Mesenchymal stem cell (in vitro differentiated cells and primary cell): ENCODE measurements at regions not wholly inside any gene's neighbourhood (a gene's known extent, or its start where the extent isn't known, plus 50 kb on each side); places are given as distances from the start of the nearest gene placed in this dataset.

Experiments
- DNase-seq: peaks from one replicate; pipeline ENCODE4 v3.0.0-alpha.2; 2013
- H2AFZ ChIP-seq: one replicate; pipeline ENCODE4 v1.6.1; 2013; ENCODE audit warnings: low read depth, mild to moderate bottlenecking, control low read depth, inconsistent platforms, low read length, moderate library complexity
- H2AK5ac ChIP-seq: 2 replicates; pipeline ENCODE4 v1.6.1; 2013; ENCODE audit warnings: low read length, moderate library complexity, mild to moderate bottlenecking, inconsistent platforms; ENCODE audit not compliant: severe bottlenecking
- H2BK120ac ChIP-seq: one replicate; pipeline ENCODE4 v1.6.1; 2013; ENCODE audit warnings: low read depth, mild to moderate bottlenecking, inconsistent platforms, low read length, moderate library complexity
- H2BK12ac ChIP-seq, 2 experiments: one replicate each; pipeline ENCODE4 v1.6.1; 2013; ENCODE audit warnings: inconsistent platforms in 2 of 2, low read length in 2 of 2, mild to moderate bottlenecking in 2 of 2, moderate library complexity in 2 of 2, control low read depth in 1 of 2
- H2BK15ac ChIP-seq: one replicate; pipeline ENCODE4 v1.6.1; 2013; ENCODE audit warnings: mild to moderate bottlenecking, low read depth, inconsistent platforms; ENCODE audit not compliant: poor library complexity, severe bottlenecking
- H2BK5ac ChIP-seq: 2 replicates; pipeline ENCODE4 v1.6.1; 2013; ENCODE audit warnings: low read depth, mild to moderate bottlenecking, low read length, control low read depth, inconsistent platforms; ENCODE audit not compliant: poor library complexity, severe bottlenecking
- H3K14ac ChIP-seq, 2 experiments: one replicate each; pipeline ENCODE4 v1.6.1; 2013; ENCODE audit warnings: inconsistent platforms in 2 of 2, low read length in 2 of 2, control low read depth in 1 of 2, mild to moderate bottlenecking in 1 of 2, moderate library complexity in 1 of 2
- H3K18ac ChIP-seq, 2 experiments: one replicate each; pipeline ENCODE4 v1.6.1; 2013; ENCODE audit warnings: inconsistent platforms in 2 of 2, low read length in 2 of 2, control low read depth in 1 of 2, low read depth in 1 of 2, mild to moderate bottlenecking in 1 of 2
- H3K23ac ChIP-seq, 2 experiments: one replicate each; pipeline ENCODE4 v1.6.1; 2013; ENCODE audit warnings: inconsistent platforms in 2 of 2, low read length in 2 of 2, mild to moderate bottlenecking in 2 of 2, moderate library complexity in 2 of 2, control low read depth in 1 of 2
- H3K27ac ChIP-seq: 2 replicates; pipeline ENCODE4 v1.5.1; 2013; ENCODE audit warnings: mild to moderate bottlenecking, moderate library complexity, low read length, control low read depth, inconsistent platforms; ENCODE audit not compliant: poor library complexity, severe bottlenecking
- H3K27me3 ChIP-seq, 2 experiments: 2 replicates each; pipeline versions ENCODE4 v1.6.1 to v1.7.0; 2013; ENCODE audit warnings: low read length in 2 of 2, mild to moderate bottlenecking in 2 of 2, moderate library complexity in 2 of 2, control low read depth in 1 of 2, inconsistent platforms in 1 of 2; ENCODE audit not compliant: control insufficient read depth in 1 of 2, insufficient read depth in 1 of 2
- H3K36me3 ChIP-seq, 2 experiments: 2 replicates each; pipeline versions ENCODE4 v1.6.1 to v1.7.0; 2013; ENCODE audit warnings: low read length in 2 of 2, control low read depth in 1 of 2, inconsistent platforms in 1 of 2, low read depth in 1 of 2, mild to moderate bottlenecking in 1 of 2; ENCODE audit not compliant: insufficient read depth in 2 of 2, control insufficient read depth in 1 of 2
- H3K4ac ChIP-seq, 2 experiments: one replicate each; pipeline ENCODE4 v1.6.1; 2013; ENCODE audit warnings: inconsistent platforms in 2 of 2, low read length in 2 of 2, mild to moderate bottlenecking in 2 of 2, moderate library complexity in 2 of 2, control low read depth in 1 of 2, low read depth in 1 of 2
- H3K4me1 ChIP-seq: 2 replicates; pipeline ENCODE4 v1.6.1; 2013; ENCODE audit warnings: low read depth, low read length, control low read depth; ENCODE audit not compliant: control insufficient read depth, insufficient read depth
- H3K4me2 ChIP-seq: 2 replicates; pipeline ENCODE4 v1.6.1; 2013; ENCODE audit warnings: low read length, mild to moderate bottlenecking, inconsistent platforms; ENCODE audit not compliant: poor library complexity, severe bottlenecking
- H3K4me3 ChIP-seq, 2 experiments: 2 replicates each; pipeline versions ENCODE4 v1.5.1 to v1.7.0; 2013; ENCODE audit warnings: low read length in 2 of 2, mild to moderate bottlenecking in 2 of 2, control low read depth in 1 of 2, low read depth in 1 of 2; ENCODE audit not compliant: insufficient read depth in 1 of 2
- H3K79me1 ChIP-seq: replicated peaks from 2 replicates; pipeline ENCODE4 v1.6.1; 2013; ENCODE audit warnings: mild to moderate bottlenecking, control low read depth, low read length, inconsistent platforms; ENCODE audit not compliant: poor library complexity, severe bottlenecking
- H3K9ac ChIP-seq: 2 replicates; pipeline ENCODE4 v1.7.0; 2013; ENCODE audit warnings: mild to moderate bottlenecking, low read length, moderate library complexity
- H3K9me3 ChIP-seq: 2 replicates; pipeline ENCODE4 v1.7.0; 2013; ENCODE audit warnings: mild to moderate bottlenecking, low read length; ENCODE audit not compliant: control insufficient read depth
- H4K8ac ChIP-seq: one replicate; pipeline ENCODE4 v1.6.1; 2013; ENCODE audit warnings: inconsistent platforms, mild to moderate bottlenecking, low read length, moderate library complexity
- H4K91ac ChIP-seq: one replicate; pipeline ENCODE4 v1.6.1; 2013; ENCODE audit warnings: mild to moderate bottlenecking, low read length, inconsistent platforms
- WGBS: methylation state at CpG from one replicate; pipeline ENCODE4 v1.1.7; 2013; ENCODE audit warnings: mixed read lengths; 5-methylcytosine and 5-hydroxymethylcytosine counted together

DNA sequence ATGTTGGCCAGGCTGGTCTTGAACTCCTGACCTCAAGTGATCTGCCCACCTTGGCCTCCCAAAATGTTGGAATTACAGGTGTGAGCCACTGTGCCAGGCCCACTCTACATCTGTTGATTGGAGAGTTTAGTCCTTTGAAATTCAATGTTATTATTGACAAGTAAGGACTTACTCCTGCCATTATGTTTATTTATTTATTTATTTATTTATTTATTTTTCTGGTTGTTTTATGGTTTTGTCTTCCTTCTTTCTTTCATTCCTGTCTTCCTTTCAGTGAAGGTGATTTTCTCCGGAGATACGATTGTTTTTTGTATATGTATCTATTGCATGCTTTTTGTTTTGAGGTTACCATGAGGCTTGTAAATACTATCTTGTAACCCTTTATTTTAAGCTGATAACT lies 602.6 kb downstream of the EPM2A start:
- WGBS = 100% methylated on average over 1 of the region's 2 CpGs
- Histone ChIP-seq H3K36me3 (no peaks in the 10 kb centered on the region), H2BK5ac (no peak overlapping the region), H2BK15ac (no peak overlapping the region), H4K8ac (no peak overlapping the region), H2AK5ac (no peak overlapping the region), H2AFZ (no peak overlapping the region), H3K18ac (no peak overlapping the region), H4K91ac (no peak overlapping the region), H3K9ac (no peak overlapping the region), H3K4me1 (no peaks in the 10 kb centered on the region), H3K4me2 (no peak overlapping the region), H3K14ac (no peak overlapping the region), H3K27ac (no peak overlapping the region), H2BK120ac (no peak overlapping the region), H3K79me1 (no peaks in the 10 kb centered on the region), H3K23ac (no peak overlapping the region), H3K27me3 (no peaks in the 10 kb centered on the region), H3K9me3 (no peaks in the 10 kb centered on the region), H3K4me3 (no peak overlapping the region), H2BK12ac (no peak overlapping the region), H3K4ac (no peak overlapping the region)
- DNase-seq = no peak

DNA sequence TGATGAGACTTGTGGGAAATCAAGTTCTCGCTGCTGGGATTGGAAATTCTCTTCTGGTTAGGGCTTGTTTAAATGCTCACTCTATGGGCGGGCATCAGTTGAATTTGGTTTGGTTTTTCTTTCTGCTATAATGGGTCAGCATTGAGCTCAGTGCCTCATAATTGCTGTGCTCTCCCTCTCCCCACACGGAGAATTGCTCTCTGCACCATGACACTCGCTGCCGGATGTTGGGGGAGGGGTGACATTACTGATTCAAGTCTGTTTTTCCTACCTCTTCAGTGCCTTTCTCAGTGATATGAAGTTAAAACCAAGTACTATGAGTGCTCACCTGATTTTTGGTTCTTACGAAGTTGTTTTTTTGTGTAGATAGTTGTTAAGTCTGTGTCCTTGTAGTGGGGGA lies 599.6 kb downstream of the EPM2A start:
- Histone ChIP-seq H4K8ac (no peak overlapping the region), H3K23ac (no peak overlapping the region), H3K18ac (no peak overlapping the region), H3K36me3 (no peaks in the 10 kb centered on the region), H2BK15ac (no peak overlapping the region), H3K4ac (no peak overlapping the region), H3K4me3 (no peak overlapping the region), H4K91ac (no peak overlapping the region), H2AFZ (no peak overlapping the region), H2BK12ac (no peak overlapping the region), H2AK5ac (no peak overlapping the region), H2BK5ac (no peak overlapping the region), H3K27ac (no peak overlapping the region), H3K9ac (no peak overlapping the region), H2BK120ac (no peak overlapping the region), H3K27me3 (no peaks in the 10 kb centered on the region), H3K4me1 (no peaks in the 10 kb centered on the region), H3K4me2 (no peak overlapping the region), H3K79me1 (no peaks in the 10 kb centered on the region), H3K9me3 (no peaks in the 10 kb centered on the region), H3K14ac (no peak overlapping the region)
- 92% methylated on average over 5 of the region's 6 CpGs for WGBS
- no peak for DNase-seq

DNA sequence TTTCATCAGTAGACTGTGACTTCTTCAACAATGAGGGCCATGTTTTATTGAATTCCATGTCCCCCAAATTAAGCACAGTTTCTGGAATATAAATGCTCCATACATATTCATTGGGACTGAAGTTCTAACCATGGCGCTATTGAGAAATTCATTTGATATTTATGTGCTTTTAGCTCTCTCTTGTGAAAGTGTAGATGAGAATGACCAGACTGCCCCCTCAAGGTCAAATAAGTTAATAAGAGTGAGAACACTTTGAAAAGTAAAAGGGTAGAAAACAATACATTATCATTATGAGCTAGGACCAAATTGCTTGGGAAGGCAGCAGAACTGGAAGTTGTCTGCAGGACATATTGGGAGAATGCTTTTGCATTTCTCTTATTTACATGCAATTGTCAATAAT lies 597.9 kb downstream of the EPM2A start:
- H4K91ac ChIP-seq = no peak overlapping the region
- H3K18ac ChIP-seq = no peak overlapping the region
- no peak overlapping the region for H2AK5ac ChIP-seq
- no peak overlapping the region for H3K4ac ChIP-seq
- H2BK12ac ChIP-seq = no peak overlapping the region
- H3K9me3 ChIP-seq = no peaks in the 10 kb centered on the region
- no peak overlapping the region for H3K4me3 ChIP-seq
- no peaks in the 10 kb centered on the region for H3K4me1 ChIP-seq
- WGBS = 78% methylated on average over 1 of the region's 1 CpG
- no peak overlapping the region for H2AFZ ChIP-seq
- H2BK120ac ChIP-seq = no peak overlapping the region
- no peak overlapping the region for H2BK5ac ChIP-seq
- no peak overlapping the region for H4K8ac ChIP-seq
- H3K36me3 ChIP-seq = no peaks in the 10 kb centered on the region
- no peak overlapping the region for H2BK15ac ChIP-seq
- no peak overlapping the region for H3K27ac ChIP-seq
- H3K9ac ChIP-seq = no peak overlapping the region
- no peak overlapping the region for H3K14ac ChIP-seq
- no peak overlapping the region for H3K23ac ChIP-seq
- no peaks in the 10 kb centered on the region for H3K27me3 ChIP-seq
- H3K79me1 ChIP-seq = no peaks in the 10 kb centered on the region
- no peak overlapping the region for H3K4me2 ChIP-seq
- DNase-seq = peak; percentile 16

DNA sequence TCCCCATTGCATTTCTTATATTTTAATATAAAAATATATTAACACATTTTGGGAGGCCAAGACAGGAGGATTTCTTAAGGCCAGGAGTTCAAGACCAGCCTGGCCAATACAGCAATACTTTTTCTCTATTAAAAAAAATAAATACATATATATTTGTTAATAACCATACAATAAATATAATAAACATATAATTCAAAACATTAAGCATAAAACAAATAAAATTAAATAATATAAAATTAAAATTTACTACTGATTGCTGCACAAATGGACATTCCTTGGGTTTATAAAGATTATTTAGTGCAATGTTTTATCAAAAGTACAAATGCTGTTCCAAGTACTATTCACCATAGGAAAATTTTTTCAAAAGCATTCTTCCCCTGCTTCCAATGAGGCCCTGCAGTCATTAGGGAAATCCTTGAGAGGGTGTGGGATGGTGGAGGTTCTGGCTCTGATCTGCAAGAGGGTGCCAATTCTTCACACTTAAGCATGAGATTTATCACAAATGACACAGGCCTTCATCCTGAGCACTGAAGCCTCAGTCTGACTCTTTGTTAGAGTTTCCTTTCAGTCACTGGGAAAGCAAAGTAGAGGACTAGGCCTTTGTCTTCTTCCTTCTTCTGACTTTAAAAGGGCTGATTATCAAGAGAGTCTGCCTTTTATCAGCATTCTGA lies 596.7 kb downstream of the EPM2A start:
- no peak overlapping the region for H2AFZ ChIP-seq
- no peak overlapping the region for H2BK5ac ChIP-seq
- no peaks in the 10 kb centered on the region for H3K36me3 ChIP-seq
- no peak overlapping the region for H3K4ac ChIP-seq
- H3K4me3 ChIP-seq = no peak overlapping the region
- no peak overlapping the region for H2BK120ac ChIP-seq
- H2BK12ac ChIP-seq = no peak overlapping the region
- H3K23ac ChIP-seq = no peak overlapping the region
- H3K27me3 ChIP-seq = no peaks in the 10 kb centered on the region
- no peaks in the 10 kb centered on the region for H3K4me1 ChIP-seq
- H4K8ac ChIP-seq = no peak overlapping the region
- H3K14ac ChIP-seq = no peak overlapping the region
- H3K27ac ChIP-seq = no peak overlapping the region
- H3K9me3 ChIP-seq = no peaks in the 10 kb centered on the region
- no peak overlapping the region for H2AK5ac ChIP-seq
- DNase-seq = no peak
- no peak overlapping the region for H3K18ac ChIP-seq
- H4K91ac ChIP-seq = no peak overlapping the region
- H3K79me1 ChIP-seq = no peaks in the 10 kb centered on the region
- no peak overlapping the region for H2BK15ac ChIP-seq
- H3K4me2 ChIP-seq = no peak overlapping the region
- peak overlapping the region; percentile 73 for H3K9ac ChIP-seq
